HG03045 (cell line): ENCODE measurements at regions not wholly inside any gene's neighbourhood (a gene's known extent, or its start where the extent isn't known, plus 50 kb on each side); places are given as distances from the start of the nearest gene placed in this dataset.
"Not testable (repeated sequence)": the region's sequence is repeated elsewhere in the genome, so short reads cannot be mapped to it uniquely, and the experiment has no call there.

ENCODE experiments used
- ATAC-seq: cut with Tn5 transposase; IDR thresholded peaks from one replicate; pipeline ENCODE4 v1.9.1; 2021; ENCODE audit warnings: mild to moderate bottlenecking, moderate library complexity; ENCODE audit not compliant: unreplicated experiment

GRCh38 chr4:23038626-23039491, 346.1 kb downstream of the GBA3 start:
- ATAC-seq = no peak

GRCh38 chr4:23036921-23037495, 344.3 kb downstream of the GBA3 start:
- ATAC-seq = no peak

GRCh38 chr4:23036503-23036902, 343.8 kb downstream of the GBA3 start:
- no peak for ATAC-seq

DNA sequence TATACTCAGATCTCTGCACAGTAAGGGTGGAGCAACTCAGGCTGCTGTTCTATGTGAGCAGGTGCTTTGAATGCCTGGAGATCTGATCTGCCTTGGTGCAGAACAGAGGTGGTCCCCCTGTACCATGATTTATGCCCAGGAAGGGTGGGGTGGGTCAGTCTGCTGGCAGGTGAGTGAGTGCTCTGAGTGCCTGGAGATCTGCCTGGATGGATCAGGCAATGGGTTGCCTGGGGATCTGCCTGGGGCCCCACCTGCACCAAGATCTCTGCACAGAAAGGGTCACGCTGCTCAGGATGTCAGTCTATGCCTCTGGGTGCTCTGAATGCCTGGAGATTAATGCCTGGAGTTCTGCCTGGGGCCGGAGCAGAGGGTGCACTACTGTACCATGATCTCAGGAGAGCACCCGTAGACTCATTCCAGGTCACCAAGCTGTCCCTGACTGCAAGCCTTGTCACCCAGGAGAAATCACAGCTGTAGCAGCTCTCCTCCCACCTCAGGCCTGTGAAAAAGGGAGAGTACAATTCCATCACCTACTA, 342.9 kb downstream of the GBA3 start:
- ATAC-seq = no peak

- ATAC-seq = no peak
These were observed 342.0 kb downstream of the GBA3 start for GRCh38 chr4:23034731-23035130.

GRCh38 chr4:23033796-23034195, 341.1 kb downstream of the GBA3 start:
- no peak for ATAC-seq

- ATAC-seq = no peak
These were observed 336.1 kb downstream of the GBA3 start for GRCh38 chr4:23028875-23029274.

DNA sequence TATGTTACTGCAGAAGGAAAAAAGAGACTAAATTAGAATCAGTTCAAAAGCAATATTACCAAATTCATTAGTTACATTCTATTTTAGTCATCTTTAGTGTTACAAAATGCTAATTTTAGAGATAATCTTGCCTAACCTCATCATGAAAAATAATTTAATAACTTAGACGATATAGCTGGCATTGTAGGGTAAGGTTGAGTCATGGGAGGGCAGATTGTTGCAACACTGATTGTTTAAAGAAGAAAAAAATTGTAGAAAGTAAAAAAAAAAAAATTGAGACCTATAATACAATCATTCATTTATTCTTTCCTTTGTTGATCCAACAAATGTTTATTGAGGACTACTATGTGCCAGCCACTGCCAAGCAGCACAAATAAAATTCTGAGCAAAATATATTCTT, 330.9 kb downstream of the GBA3 start:
- no peak for ATAC-seq

- ATAC-seq = no peak
These were observed 330.4 kb downstream of the GBA3 start for GRCh38 chr4:23023121-23023520.

- no peak for ATAC-seq
These were observed 329.3 kb downstream of the GBA3 start for GRCh38 chr4:23022032-23022431.

DNA sequence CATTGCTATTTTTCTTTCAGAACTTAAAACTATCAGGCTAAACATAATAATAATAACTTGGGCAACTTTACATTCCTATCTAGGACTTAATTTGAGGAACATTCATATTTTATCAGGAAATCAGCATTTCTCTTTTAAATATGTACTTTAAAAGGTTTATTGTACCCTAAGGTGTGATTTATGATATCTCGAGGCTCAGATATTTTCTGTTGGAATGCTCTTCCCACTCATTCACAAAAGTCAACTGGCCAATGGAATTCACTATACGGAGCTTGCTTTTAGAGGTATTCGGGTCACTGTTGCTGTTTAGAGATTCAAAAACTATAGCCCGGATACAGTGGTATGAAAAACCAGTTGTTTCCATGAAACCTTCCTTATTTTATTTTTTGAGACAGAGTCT, 328.3 kb downstream of the GBA3 start:
- ATAC-seq = no peak

- not testable (repeated sequence) for ATAC-seq
These were observed 327.7 kb downstream of the GBA3 start for GRCh38 chr4:23020399-23020798.

DNA sequence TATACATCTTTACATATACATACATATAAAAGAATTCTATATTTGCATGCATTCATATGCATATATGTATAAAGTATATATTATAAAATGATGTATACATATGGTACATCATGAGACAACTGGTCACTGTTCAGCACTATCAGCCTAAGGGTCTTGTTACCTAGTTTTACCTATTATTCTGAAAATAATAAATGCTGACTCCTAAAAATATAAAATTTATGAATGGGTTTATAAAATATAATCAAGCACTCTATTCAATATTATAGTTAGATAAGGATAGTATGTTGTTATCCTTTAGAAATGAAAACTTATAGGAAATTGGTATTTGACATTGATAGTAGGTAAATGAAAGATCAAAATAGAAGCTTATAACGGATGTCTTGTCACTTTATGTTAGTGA, 324.2 kb downstream of the GBA3 start:
- no peak for ATAC-seq

- ATAC-seq = no peak
These were observed 323.1 kb downstream of the GBA3 start for GRCh38 chr4:23015821-23016220.

- no peak for ATAC-seq
These were observed 316.4 kb downstream of the GBA3 start for GRCh38 chr4:23009093-23009492.

DNA sequence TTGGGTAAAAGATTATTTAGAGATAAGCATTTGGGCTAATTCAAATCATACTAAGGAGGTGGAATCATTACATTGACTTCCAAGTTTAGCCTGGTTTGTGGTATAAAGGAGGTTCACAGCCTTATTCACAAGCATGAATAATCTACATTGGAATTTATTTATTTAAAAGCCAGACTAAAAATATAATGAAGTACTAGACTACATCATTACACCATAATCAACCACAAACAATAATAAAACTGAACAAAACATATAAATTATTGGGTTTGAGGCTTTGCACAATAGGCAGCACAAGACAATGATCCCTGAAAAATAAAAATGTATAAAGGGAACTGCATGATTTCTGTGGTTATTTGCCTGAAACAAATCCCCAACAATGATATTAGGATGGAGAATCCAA, 314.0 kb downstream of the GBA3 start:
- no peak for ATAC-seq

GRCh38 chr4:23005691-23006090, 313.0 kb downstream of the GBA3 start:
- ATAC-seq = no peak

- ATAC-seq = no peak
These were observed 308.7 kb downstream of the GBA3 start for GRCh38 chr4:23001478-23001877.

- no peak for ATAC-seq
These were observed 306.7 kb downstream of the GBA3 start for GRCh38 chr4:22999419-22999818.

DNA sequence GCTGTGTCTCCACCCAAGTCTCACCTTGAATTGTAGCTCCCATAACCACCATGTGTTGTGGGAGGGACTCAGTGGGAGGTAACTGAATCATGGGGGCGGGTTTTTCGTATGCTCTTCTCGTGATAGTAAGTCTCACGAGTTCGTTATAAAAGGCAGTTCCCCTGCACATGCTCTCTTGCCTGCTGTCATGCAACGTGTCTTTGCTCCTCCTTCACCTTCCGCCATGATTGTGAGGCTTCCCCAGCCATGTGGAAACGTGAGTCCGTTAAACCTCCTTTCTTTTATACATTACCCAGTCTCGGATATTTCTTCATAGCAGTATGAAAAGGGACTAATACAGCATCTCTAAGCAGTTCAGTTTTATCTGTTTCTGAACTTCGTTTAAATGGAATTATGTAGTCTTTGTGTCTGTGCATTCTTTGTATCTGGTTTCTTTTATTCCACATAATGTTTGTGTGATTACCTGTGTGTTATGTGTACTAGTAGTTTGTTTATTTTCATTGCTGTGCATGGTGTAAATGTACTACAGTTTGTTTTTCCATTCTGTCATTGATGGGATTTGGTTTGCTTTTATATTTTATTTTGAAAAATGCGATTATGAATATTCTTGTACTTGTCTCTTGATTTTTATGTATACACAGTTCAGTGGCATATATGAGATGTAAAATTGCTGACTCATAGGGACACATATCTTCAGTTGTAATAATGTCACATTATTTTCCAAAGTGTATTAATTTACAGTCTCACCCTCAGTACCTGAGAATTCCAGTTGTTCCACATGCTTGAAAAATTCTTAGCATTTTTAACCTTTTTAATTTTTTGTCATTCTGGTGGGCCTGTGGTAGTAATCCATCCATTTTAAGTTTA, 304.9 kb downstream of the GBA3 start:
- ATAC-seq = no peak

DNA sequence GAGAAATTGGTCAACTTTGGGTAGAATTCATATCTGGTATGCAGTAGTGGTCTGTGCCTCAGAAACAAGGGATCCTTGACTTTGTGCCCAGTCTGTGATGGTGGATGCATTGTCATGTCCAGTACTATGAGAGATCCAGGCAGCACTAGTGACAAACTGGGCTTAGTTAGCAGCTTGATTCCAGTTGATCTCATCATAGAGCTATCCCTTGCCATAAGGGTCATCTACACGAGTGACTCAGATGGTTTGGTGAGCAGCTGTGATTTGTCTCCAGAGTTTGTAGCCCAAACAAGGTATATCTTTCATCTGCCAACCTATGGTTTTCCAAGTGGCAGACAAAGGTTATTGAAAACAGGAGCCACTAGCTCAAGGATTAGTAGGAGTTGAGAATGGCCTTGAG, 298.8 kb downstream of the GBA3 start:
- ATAC-seq = no peak
